Kidney (tissue), 13 donors: ENCODE measurements at regions not wholly inside any gene's neighbourhood (a gene's known extent, or its start where the extent isn't known, plus 50 kb on each side); places are given as distances from the start of the nearest gene placed in this dataset.
"Not testable (repeated sequence)": the region's sequence is repeated elsewhere in the genome, so short reads cannot be mapped to it uniquely, and the experiment has no call there.

Source experiments
- DNase-seq, 5 donors: peaks; one replicate each; pipeline ENCODE4 v3.0.0-alpha.2; 2013 to 2020
- FAIRE-seq: peaks from 2 replicates; lab custom pipeline; 2012; peaks lifted over from hg19 to GRCh38; lab: Jason Lieb, UNC
- H3K27ac ChIP-seq, 2 donors: one replicate each; pipeline ENCODE4 v1.7.0; 2013; ENCODE audit warnings: low read depth in 2 of 2, low read length in 2 of 2, inconsistent platforms in 1 of 2
- H3K27me3 ChIP-seq: one replicate; pipeline ENCODE4 v1.7.1; 2013; ENCODE audit warnings: low read length, inconsistent platforms; ENCODE audit not compliant: control insufficient read depth, insufficient read depth
- H3K36me3 ChIP-seq, 3 donors: one replicate each; pipeline versions ENCODE4 v1.7.0 to v1.7.1; 2013; ENCODE audit warnings: low read length in 3 of 3, control low read depth in 1 of 3, inconsistent platforms in 1 of 3; ENCODE audit not compliant: insufficient read depth in 3 of 3, control insufficient read depth in 2 of 3
- H3K4me1 ChIP-seq, 3 donors: one replicate each; pipeline versions ENCODE4 v1.7.0 to v1.7.1; 2013; ENCODE audit warnings: low read length in 3 of 3, inconsistent platforms in 1 of 3, low read depth in 1 of 3; ENCODE audit not compliant: control insufficient read depth in 2 of 3, insufficient read depth in 2 of 3
- H3K4me3 ChIP-seq, 3 donors: one replicate each; pipeline versions ENCODE4 v1.7.0 to v1.8.1; 2013; ENCODE audit warnings: low read length in 3 of 3, control low read depth in 1 of 3, inconsistent platforms in 1 of 3
- H3K9ac ChIP-seq, 3 donors: one replicate each; pipeline versions ENCODE4 v1.7.0 to v1.7.1; 2013; ENCODE audit warnings: low read length in 3 of 3, control low read depth in 1 of 3, inconsistent platforms in 1 of 3
- H3K9me3 ChIP-seq, 3 donors: one replicate each; pipeline versions ENCODE4 v1.7.0 to v1.7.1; 2013; ENCODE audit warnings: low read length in 3 of 3, control low read depth in 1 of 3, inconsistent platforms in 1 of 3; ENCODE audit not compliant: control insufficient read depth in 2 of 3, insufficient read depth in 1 of 3
- intact Hi-C: fragments of 100-400 bp; cut with DNase I; formaldehyde crosslinking; loops from one replicate; pipeline ENCODE4 v1.11.1; 2022
- TF ChIP-seq, protein P1 (sequence below): IDR thresholded peaks from 3 replicates; pipeline ENCODE4 v1.5.1; 2012; ENCODE audit warnings: mild to moderate bottlenecking, moderate library complexity, borderline replicate concordance; ENCODE audit not compliant: insufficient read depth; ENCODE audit errors: extremely low read depth
- donor health status: control.
- donor health status: control.
- donor health status: control.
- donor health status: control.
- donor health status: control.
- donor health status: DM: yes; HTN: yes; CAD: no.
- donor health status: Normal renal cell carcinoma (clear cell type).

DNA sequence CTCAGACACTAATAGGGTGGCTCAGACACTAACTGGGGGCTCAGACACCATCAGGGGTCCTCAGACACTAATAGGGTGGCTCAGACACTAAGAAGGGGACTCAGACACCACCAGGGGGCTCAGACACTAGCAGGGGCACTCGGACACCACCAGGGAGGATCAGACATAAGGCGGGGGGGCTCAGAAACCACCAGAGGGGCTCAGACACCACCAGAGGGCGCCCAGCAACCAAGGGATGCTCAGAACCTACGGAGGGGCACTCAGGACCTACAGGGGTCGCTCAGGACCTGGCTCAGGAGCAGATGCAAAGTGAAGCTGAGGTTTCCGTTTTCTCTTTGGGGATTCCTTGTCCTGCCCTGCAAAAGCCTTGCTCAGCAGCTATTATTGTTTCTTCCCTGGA, 448.5 kb downstream of the TMEM121 start:
- DNase-seq, result peak in 1 of 5 donors; percentile 14
- Histone ChIP-seq H3K4me1 (no peaks in the 10 kb centered on the region), H3K4me3 (no peak overlapping the region), H3K36me3 (no peaks in the 10 kb centered on the region), H3K27ac (no peak overlapping the region), H3K9ac (no peak overlapping the region), H3K27me3 (no peaks in the 10 kb centered on the region), H3K9me3 (no peaks in the 10 kb centered on the region)
- intact Hi-C loops, result no loop called here
- TF ChIP-seq, protein P1, sequence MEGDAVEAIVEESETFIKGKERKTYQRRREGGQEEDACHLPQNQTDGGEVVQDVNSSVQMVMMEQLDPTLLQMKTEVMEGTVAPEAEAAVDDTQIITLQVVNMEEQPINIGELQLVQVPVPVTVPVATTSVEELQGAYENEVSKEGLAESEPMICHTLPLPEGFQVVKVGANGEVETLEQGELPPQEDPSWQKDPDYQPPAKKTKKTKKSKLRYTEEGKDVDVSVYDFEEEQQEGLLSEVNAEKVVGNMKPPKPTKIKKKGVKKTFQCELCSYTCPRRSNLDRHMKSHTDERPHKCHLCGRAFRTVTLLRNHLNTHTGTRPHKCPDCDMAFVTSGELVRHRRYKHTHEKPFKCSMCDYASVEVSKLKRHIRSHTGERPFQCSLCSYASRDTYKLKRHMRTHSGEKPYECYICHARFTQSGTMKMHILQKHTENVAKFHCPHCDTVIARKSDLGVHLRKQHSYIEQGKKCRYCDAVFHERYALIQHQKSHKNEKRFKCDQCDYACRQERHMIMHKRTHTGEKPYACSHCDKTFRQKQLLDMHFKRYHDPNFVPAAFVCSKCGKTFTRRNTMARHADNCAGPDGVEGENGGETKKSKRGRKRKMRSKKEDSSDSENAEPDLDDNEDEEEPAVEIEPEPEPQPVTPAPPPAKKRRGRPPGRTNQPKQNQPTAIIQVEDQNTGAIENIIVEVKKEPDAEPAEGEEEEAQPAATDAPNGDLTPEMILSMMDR, result peak; percentile 13
- no peak for FAIRE-seq

DNA sequence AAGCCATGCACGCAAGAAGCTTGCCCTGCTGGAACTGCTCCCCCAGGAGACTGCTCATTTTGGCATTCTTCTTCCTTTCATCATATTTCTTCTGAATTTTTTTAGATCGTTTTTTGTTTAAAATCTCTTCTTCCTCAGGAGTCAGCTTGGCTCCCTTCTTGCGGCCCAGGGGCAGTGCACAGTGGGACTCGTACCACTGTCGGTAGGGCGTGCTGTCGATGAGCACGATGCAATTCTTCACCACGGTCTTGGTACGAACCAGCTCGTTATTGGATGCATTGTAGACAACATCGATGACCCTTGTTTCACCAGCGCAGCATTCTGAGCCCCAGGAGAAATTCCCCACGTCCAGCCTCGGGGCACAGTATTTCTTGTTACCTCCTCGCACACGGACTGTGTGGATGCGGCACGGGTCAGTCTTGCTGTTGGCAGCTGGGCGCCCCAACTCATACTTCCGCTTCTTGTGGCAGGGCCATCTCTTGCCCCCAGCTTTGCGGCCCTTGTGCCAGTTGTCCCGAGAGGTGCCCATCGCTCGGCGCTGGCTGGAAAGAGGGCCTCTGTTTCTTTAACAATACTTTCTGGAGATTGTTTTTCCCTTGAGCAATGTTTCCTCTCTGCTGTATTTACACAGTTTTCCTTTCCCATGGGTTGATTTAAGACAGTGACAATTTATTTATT, 452.4 kb downstream of the TMEM121 start:
- DNase-seq (no peak), FAIRE-seq (no peak)
- Histone ChIP-seq H3K36me3 (no peaks in the 10 kb centered on the region), H3K27ac (no peak overlapping the region), H3K27me3 (no peaks in the 10 kb centered on the region), H3K4me1 (no peaks in the 10 kb centered on the region), H3K9ac (no peak overlapping the region), H3K4me3 (no peak overlapping the region), H3K9me3 (no peaks in the 10 kb centered on the region)
- intact Hi-C loops, result no loop called here
- TF ChIP-seq, protein P1, result no peak

DNA sequence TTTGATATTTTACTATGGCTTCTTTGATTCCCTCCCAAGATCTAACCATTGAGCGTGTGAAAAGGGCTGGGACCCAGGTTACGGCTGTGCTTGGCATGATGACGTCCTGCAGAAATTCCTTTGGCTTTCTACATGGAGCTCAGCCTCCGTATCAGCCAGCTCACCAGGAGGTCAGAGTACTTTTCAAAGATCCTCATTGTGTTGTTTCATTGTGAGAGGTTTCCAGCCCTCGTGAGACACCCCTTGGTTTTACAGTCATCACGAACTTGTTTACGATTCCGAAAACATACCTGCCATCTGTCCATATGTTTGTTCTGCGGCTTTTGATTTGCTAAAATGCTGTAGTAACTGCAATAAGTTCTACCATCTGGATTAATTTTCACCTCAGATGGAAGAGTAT, 453.1 kb downstream of the TMEM121 start:
- H3K9ac ChIP-seq, result no peak overlapping the region
- H3K27me3 ChIP-seq, result no peaks in the 10 kb centered on the region
- DNase-seq, result no peak
- no peaks in the 10 kb centered on the region for H3K9me3 ChIP-seq
- TF ChIP-seq, protein P1, result no peak
- no peak overlapping the region for H3K4me3 ChIP-seq
- no peak overlapping the region for H3K27ac ChIP-seq
- intact Hi-C loops, result no loop called here
- FAIRE-seq, result no peak
- H3K36me3 ChIP-seq, result no peaks in the 10 kb centered on the region
- H3K4me1 ChIP-seq, result no peaks in the 10 kb centered on the region

DNA sequence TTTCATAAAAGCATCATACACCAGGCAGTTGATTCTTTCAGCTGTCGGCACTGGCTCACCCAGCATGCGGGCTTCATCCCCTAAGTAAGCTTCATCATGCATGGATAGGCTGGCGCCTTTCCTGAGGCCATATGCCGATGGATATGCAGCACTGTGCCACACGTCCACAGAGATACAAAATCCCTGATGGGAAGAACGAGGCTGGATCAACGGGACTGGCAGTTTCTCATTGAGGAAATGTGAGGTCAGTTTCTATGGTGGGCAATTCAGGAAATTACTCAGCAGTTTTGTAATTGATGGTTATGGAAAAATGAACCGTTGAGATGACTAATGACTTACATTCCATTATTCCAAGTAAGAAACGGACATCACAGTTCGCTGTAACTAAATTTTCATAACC, 453.8 kb downstream of the TMEM121 start:
- H3K27me3 ChIP-seq, result no peaks in the 10 kb centered on the region
- FAIRE-seq (no peak), DNase-seq (no peak)
- intact Hi-C loops, result no loop called here
- no peak overlapping the region for H3K27ac ChIP-seq
- no peaks in the 10 kb centered on the region for H3K36me3 ChIP-seq
- TF ChIP-seq, protein P1, result no peak
- no peak overlapping the region for H3K9ac ChIP-seq
- no peaks in the 10 kb centered on the region for H3K9me3 ChIP-seq
- H3K4me3 ChIP-seq, result no peak overlapping the region
- H3K4me1 ChIP-seq, result no peaks in the 10 kb centered on the region

DNA sequence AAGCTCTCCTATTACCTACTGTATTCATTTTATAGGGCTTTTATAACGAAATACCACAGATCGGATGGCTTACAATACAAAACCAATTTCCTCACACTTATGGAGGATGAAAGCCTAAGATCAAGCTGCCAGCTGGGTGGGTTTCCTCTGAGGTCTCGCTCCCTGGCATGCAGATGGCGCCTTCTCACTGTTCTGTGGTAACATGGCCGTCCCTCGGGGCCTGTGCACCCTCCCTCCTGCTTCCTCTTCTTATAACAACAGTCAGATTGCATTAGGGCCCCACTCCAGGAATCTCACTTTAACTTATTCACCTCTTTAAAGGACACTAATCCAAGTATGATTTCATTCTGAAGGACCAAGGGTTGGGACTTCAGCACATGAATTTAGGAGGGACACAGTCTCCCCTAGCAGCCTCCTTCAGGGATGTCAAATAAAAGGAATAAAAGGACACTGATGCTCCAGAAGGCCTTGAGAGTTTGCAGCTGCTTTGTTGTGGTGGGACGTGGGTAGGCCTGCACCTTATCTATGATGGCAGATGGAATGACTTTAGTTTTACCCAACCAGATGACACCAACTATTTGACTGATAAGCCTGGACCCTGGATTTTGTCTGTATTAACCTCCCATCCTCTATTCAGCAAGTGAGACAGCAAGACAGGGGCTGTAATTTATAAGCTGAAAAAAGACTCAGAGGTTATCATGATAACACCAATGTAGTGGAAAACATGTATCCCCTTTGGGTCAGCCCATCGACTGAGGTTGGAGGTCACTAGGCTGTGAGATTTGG, 455.3 kb downstream of the TMEM121 start:
- FAIRE-seq, H3K4me1 ChIP-seq: not testable (repeated sequence)

More for the DNA sequence above, 455.3 kb downstream of the TMEM121 start:
- H3K4me3 ChIP-seq, DNase-seq, H3K27ac ChIP-seq, H3K9ac ChIP-seq, H3K27me3 ChIP-seq, H3K9me3 ChIP-seq, intact Hi-C loops, H3K36me3 ChIP-seq: not testable (repeated sequence)
